Dedifferentiated amniotic fluid mesenchymal stem cell (primary cell): ENCODE measurements at regions not wholly inside any gene's neighbourhood (a gene's known extent, or its start where the extent isn't known, plus 50 kb on each side); places are given as distances from the start of the nearest gene placed in this dataset.
"Not testable (repeated sequence)": the region's sequence is repeated elsewhere in the genome, so short reads cannot be mapped to it uniquely, and the experiment has no call there.

ENCODE experiments used
- DNase-seq: peaks from one replicate; pipeline ENCODE4 v3.0.0-alpha.2; 2016; ENCODE audit errors: extremely low spot score

DNA sequence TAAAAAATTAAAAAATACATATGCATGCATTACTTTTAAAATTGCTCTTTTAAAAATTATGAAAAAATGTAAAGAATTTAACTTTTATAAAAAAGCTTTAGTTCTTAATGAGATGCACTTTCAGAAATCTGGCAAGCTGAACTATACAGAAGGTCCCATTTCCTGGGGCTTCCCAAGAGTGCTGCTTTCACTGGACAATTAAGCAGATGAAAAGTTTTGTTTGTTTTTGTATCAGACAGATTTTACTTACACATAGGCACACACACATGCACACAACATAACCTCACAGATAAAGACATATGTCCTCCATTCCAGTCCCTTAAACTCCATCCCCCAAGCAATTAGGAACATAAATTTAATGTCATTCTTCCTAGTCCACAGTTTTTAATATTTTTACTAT is 402.3 kb upstream of the ASIC2 start:
- DNase-seq = no peak

GRCh38 chr17:33696102-33696501 is 403.0 kb upstream of the ASIC2 start:
- DNase-seq = no peak

- no peak for DNase-seq
Measured at GRCh38 chr17:33697557-33697956, 404.5 kb upstream of the ASIC2 start.

- no peak for DNase-seq
Measured at GRCh38 chr17:33701910-33702309, 408.8 kb upstream of the ASIC2 start.

GRCh38 chr17:33704856-33705255 is 411.8 kb upstream of the ASIC2 start:
- DNase-seq = no peak

- no peak for DNase-seq
Measured at GRCh38 chr17:33709881-33710280, 416.8 kb upstream of the ASIC2 start.

GRCh38 chr17:33712120-33712519 is 419.0 kb upstream of the ASIC2 start:
- no peak for DNase-seq

- DNase-seq = no peak
Measured at GRCh38 chr17:33716957-33717356, 423.9 kb upstream of the ASIC2 start.

- DNase-seq = not testable (repeated sequence)
Measured at GRCh38 chr17:33723736-33724135, 430.6 kb upstream of the ASIC2 start.

DNA sequence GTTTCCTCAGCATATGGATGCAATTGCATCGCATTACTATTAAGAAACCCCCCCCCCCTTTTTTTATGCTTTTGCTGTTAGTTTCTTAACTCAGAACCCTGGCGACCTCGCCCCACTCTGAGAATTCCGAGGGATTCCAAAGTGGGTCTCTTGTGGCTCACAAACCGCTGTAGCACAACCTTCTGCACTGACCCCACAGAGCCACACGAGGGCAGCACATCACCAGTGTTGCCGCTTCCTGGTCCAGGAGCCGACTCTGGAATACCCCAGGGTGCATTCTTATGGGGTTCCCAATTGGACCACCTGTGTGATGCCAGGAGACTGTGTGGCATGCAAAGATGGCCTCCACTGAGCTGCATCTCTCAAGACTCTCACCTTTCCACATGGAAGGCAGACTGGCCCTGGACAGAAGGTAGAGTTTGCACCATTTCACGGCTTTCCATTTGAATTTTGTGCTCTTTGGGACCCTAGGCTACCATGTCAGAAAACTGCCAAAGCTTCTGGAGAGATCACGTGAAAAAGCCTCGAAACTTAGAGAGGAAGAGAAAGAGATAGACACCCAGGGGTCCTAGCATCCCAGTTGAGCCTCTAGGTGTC is 432.7 kb upstream of the ASIC2 start:
- DNase-seq = no peak

DNA sequence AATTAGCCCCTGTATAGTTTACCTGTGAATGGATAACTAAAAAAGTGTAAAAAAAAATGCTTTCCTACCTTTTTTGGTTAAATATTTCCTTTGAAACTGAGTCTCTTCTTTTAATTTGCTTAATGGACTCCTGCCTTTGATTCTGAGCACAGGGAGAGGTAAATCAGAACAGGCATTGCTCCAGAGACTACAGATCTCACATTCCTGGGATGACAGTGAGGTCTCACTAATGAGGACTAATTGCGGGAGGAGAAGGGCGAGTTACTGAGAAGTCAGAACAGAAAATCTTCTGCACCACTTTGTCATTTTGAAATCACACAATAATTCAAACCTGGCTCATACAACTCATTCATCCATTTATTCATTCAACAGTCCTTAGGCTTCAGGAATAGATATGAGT is 437.0 kb upstream of the ASIC2 start:
- no peak for DNase-seq

DNA sequence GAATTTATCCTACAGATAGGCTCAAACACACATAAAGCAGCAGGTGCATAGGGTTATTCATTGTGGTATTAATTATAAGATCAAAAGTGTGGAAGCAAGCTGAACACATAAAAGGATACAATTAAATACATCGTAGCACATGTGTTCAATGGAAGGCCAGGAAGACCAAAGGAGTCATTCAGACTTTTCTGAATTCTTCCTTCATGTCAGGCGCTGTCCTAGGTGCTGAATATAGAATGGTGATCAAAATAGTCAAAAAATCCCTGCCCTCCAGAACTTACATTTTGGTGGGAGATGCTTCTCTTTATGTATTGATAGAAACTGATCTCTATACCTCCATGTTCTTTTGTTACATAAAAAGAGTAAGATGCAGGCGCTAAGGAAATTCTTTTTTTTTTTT is 439.0 kb upstream of the ASIC2 start:
- DNase-seq = no peak

- DNase-seq = no peak
Measured at GRCh38 chr17:33739714-33740113, 446.6 kb upstream of the ASIC2 start.

DNA sequence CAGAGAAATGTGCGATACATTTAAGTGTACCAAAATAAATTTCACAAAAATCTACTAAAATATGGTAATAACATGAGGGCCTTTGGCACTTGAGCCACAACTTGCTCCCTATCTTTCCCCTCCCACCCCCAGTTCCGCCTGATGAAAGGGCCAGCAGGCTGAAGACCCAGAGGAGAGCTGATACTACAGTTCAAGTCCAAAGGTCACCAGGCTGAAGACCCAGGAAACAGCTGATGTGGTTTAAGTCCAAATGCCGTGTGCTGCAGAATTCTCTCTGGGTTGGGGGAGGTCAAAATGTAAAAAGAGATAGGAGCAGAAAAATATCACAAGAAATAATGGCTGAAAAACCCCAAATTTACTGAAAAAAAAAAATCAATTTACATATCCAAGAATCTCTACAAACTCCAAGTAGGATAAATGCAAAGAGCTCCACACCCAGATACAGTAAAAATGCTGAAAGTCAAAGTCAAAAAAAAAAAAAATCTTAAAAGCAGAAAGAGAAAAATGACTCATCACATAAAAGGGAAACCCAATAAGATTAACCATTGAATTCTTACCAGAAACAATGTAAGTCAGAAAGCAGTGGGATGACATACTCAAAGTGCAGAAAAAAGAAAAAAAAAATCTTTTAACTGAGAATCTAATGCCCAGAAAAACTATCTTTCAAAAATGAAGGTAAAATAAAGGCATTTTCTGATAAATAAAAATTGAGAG is 452.1 kb upstream of the ASIC2 start:
- no peak for DNase-seq

- DNase-seq = no peak
Measured at GRCh38 chr17:33749171-33749570, 456.1 kb upstream of the ASIC2 start.

GRCh38 chr17:33750943-33751701 is 458.0 kb upstream of the ASIC2 start:
- peak; percentile 65 for DNase-seq

- DNase-seq = no peak
Measured at GRCh38 chr17:33751702-33752065, 458.6 kb upstream of the ASIC2 start.

GRCh38 chr17:33753452-33753851 is 460.4 kb upstream of the ASIC2 start:
- no peak for DNase-seq

GRCh38 chr17:33756021-33756420 is 462.9 kb upstream of the ASIC2 start:
- DNase-seq = no peak

DNA sequence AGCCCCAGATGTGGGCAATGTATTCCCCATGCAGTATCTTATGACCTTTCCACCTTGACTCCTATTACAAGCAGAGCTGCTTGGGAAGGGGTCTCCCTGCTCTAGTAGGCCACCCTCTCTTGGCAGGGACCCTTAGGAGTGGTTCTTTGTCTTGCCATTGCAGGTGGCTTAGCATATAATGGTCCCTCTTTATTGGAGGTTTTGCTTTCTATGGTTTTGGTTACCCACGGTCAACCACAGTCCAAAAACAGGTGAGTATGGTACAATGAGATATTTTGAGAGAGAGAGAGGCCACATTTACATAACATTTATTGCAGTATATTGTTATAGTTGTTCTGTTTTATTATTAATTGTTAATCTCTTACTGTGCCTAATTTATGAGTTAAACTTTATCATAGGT is 472.8 kb upstream of the ASIC2 start:
- DNase-seq = no peak

- DNase-seq = no peak
Measured at GRCh38 chr17:33766721-33767120, 473.6 kb upstream of the ASIC2 start.

DNA sequence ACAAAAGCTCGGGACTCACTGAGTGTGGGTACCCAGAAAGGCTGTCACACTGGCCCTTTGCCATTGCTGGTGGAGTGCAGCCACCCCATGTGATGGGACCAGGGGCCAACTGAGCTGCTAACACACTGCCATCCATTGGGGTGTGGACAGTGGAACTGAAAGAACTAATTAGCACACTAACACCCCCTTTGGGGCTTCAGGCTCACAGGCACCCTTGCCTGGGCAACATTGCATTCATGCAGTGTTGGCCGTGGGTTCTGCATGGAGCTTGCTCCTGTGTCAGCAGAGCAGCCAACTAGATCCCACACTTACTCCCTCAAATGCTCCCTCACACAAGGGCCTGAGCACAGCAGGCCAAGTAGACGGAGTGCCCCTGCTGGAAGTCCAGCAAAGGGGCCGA is 476.0 kb upstream of the ASIC2 start:
- no peak for DNase-seq

GRCh38 chr17:33776304-33776703 is 478.8 kb upstream of the CCL2 start:
- DNase-seq = no peak
